Retina (tissue), 1 donor: ENCODE measurements at regions not wholly inside any gene's neighbourhood (a gene's known extent, or its start where the extent isn't known, plus 50 kb on each side); places are given as distances from the start of the nearest gene placed in this dataset.

ENCODE experiments used
- DNase-seq: peaks from one replicate; pipeline ENCODE4 v3.0.0-alpha.2; 2016

DNA sequence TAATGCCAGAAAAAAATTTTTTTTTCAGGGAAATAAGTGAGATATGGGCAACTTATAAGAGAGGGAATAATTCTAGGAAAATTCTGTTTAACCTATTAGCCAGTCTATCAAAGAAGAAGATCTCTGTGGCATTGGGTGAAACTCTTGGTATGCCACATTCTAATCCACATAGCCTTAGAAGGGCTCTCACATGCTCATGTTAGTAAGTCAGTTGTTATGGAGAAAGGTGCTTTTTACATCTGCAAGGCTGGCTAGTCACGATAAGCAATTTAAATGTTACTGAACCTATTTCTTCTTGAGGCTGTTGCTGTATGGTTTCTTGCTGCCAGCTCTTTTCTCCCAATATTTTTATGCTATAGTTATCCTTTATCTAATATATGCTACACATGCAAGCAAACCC, 89.9 kb upstream of the MAGI1 start:
- DNase-seq: no peak

DNA sequence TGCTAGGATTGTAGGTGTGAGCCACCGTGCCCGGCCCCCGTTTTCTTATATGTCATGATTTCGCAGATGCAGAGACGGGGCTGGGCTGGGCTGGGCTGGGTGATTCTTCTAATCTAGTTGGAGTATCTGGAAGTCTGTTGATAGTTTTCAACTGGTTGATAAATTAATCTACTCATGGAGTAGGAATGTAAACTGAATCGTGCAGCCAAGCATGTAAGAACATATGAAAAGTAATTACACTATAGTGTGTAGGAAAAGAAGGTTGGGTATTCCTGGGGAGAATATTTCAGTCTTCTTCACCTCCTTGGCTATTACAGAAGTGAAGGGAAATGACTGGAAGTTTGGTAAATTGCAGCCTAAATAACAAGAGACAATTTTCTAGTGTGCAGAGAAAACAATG, 82.6 kb upstream of the MAGI1 start:
- peak; percentile 24 for DNase-seq

DNA sequence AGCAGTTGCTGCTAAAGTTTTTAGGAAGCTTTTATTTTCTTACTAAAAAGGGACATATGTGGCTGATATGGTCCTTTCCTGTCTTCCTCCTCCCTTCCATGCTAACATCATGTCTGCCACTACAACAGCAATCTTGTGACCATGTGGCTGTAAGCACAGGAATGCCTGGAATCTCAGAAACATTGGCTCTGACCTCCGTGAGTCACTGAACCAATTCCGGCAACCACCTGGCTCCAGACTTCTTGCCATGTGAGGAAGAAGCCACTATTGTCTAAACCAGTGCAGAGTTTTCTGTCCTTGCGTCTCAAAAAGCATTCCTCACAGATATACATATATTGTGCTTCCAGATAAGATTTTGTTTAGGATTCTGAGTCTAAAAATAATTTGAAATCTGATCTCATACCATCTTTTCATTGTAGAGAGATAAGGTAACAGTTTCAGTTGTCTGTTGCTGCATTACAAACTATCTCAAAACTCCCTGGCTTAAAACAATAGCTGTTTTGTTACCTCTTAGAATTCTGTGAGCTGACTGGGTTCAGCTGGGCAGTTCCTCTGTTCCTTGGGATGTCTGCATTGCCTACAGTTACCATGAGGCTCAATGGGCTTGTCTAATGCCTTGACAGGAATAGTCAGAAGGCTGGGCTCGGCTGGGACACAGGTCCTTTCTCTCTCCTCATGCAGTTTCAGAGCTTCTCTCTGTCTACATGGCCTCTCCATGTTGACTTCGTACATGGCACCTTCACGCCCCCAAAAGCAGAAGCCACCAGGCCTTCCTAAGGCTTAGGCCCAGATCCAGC, 77.3 kb upstream of the MAGI1 start:
- DNase-seq: peak; percentile 15

DNA sequence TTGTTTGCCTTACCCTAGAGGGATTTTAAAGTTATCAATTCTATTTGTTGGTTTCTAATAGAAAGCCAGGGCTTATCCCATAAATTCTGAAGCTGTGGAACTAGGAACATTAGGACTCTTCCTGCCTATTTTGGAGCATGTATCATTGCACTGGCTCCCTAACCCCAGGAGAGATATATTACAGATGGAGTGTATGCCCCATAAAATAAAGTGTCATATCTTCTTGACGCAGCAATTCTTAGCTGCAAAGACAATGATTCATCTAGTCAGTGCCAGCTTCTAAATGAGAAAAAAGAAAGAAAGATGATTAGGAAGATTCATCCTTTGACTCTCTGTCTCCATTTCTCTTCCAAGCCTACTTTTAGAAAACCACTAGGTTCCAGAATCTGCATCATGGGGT, 74.8 kb upstream of the MAGI1 start:
- DNase-seq: no peak

DNA sequence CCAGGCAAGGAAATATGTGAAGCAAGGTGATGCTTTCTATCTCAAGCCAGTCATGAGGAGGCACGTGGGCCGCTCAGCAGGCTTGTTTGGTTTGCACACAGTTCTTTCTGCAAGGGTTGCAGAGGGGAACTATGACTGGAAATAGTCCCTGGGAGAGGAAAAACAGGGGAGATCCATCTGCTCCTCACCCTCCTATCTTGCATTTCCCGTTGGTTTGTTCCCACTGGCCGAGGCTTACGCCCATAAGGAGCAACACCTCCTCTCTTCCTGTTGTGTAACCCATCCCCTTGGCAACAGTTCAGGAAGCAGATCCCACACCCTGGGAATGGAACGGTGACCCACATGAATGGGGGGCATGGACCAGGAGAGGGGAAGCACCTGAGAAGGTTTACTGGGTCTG, 72.1 kb upstream of the MAGI1 start:
- DNase-seq: no peak

DNA sequence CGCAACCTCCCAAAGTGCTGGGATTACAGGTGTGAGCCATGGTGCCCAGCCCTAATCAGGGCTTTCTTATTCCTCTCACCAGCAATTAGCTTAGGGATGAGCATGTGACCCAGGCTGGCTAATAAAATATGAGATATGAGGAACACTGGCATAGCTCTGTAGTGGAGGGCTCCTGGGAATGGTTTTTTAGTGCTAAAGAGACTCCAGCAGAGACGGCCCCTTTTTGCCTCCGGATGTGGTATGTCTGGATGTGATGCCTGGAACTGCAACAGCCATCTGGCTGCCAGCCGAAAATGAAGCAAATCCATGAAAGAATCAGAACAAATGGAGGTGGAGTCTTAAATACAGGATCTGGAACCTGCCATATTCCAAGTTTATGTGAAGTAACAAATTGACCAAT, 69.1 kb upstream of the MAGI1 start:
- no peak for DNase-seq

DNA sequence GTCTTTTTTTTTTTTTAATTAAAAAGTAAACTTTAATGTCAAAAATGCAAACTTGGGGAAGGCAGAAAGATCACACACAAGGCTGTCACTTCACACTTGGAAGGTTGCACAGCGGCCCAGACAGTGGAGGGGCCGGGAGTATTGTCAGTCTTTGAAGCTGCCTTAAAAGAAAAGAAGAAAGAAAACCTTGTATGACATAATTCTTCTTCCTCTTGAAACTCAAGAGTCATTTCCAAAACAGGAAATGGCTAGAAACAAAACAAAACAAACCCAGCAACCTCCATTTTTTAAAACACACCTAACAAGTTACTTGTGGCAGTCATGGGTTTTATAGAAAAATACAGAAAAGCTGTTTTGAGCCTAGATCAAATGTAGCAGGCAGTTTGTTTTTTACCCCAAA, 68.1 kb upstream of the MAGI1 start:
- DNase-seq: no peak

DNA sequence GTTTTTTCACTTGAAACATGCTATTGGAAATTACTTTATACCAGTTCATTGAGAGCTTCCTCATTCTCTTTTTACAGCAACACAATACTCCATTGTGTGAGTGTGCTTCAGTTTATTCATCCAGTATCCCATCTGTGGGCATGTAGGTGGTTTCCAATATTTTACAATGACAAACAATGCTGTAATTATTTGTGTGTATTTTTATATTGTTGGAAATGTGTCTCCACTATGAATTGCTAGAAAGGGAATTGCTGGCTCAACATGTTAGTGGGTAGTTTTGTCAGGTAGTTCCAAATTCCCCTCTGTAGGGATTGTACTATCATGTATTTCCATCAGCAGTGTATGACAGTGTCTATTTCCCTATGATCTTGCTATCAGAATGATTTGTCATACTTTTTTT, 65.8 kb upstream of the MAGI1 start:
- no peak for DNase-seq

DNA sequence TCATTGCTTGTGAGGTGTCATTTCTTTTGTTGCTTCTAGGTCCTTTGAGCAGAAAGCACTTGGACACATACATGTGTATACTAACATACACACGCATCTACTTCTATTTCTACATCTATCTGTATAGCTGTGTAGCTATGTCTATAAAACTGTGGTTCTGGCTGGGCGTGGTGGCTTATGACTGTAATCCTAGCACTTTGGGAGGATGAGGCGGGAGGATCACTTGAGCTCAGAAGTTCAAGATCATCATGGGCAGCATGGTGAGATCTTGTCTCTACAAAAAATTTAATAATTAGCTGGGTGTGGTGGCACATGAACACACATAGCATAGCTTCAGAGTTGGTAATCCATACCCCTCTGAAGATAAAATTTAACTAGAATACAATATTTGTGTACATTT, 65.0 kb upstream of the MAGI1 start:
- no peak for DNase-seq

DNA sequence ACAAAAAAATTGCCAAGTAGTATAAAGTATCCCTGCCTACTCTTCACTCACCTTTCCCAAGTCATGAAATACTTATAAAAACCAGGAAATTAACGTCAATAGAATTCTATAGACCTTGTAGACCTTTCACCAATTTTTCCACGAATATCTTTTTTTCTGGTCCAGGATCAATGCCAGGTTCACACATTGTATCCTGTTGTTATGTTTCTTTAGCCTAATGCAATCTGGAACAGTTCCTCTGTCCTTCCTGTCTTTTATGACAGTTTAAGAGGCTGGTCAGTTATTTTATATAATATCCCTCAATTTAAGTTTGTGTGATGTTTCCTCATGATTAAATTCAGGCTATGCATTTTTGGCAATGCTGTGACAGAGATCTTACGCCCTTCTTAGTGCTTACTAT, 63.2 kb upstream of the MAGI1 start:
- DNase-seq: no peak

DNA sequence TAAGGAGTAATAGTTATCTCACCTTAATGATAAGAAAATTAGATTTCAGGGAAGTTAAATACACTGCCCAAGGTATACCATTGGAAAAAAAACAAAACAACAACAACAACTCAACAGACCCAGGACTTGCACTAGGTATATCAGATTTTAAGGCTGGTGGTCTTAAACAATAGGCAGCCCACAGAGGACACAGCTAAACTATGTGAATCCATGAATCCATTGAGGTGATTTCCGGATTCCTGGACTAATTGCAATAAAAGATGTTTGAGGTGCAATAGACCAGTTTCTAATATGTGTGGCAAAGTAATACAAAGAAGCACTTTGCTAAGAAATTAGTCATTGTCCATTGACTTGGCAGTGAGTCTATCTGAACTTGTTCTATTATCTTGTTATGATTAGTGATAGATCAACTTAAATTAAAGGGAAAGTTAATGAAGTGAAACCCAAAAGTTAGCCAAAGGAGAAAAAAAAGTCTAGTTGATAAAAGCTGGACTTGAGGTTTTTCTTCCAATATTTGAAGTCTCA, 60.9 kb upstream of the MAGI1 start:
- DNase-seq: peak; percentile 28

DNA sequence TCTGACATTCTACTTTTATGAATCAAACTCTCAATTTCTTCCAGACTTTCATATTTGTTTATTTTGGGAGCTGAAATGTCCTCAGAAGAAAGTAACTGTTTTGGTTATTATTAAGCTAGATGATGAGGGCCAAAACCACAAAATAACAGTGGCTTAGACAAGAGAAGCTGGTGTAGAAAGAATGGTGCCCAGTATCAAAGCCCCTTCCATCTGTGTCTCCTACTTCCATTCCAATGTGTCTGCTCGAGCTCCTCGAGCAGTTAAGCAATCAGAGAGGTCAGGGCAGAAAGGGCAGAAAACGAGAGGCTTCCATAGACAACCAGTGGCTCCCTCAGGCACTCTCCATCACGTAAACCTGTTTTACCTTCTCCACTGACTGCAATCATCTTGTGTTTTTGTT, 59.7 kb upstream of the MAGI1 start:
- no peak for DNase-seq

DNA sequence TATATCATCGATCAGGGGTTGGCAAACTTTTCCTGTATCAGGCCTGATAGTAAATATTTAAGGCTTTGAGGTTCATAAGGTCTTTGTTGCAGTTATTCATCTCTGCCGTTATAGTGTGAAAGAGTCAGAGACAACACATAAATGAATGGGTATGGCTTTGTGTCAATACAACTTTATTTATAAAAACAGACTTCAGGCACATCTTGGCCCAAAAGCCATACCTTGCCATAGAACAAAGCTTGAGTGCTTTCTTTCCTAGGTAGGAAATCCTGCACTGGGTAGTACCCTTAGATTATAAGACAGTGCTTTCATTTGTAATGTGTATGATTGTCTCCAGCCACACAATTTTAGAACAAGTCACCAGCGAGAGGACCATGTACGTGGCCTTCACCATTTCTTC, 58.9 kb upstream of the MAGI1 start:
- DNase-seq: no peak

DNA sequence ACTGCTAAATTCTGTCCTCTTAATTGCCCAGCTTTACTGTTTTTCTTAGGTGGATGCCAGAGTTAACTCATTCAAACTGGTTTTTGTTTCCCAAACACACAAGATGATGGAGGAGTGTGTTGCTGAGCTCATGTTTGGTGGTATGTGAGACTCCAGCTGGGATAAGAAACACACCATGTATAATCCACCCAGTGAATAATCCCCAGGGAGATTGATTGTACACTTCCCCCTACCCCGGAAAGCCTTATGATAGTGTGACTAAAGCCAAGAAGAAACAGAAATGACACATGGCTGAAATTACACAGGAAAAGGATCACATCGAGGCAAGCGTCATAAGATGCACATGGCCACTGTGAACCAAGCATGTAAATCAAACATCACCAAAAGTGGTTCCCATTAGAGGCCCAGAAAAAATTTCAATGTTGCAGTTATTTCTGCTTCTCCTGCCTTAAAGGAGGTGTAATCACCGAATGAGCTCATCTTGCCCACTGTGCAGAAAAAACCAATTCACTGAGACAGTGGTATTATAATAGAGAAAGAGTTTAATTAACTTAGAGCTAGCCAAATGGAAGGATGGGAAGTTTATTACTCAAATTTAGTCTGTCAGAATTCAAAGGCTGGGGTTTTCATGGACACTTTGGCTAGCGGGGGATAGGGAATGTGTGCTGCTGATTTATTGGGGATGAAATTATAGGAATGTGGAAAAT, 56.7 kb upstream of the MAGI1 start:
- no peak for DNase-seq

DNA sequence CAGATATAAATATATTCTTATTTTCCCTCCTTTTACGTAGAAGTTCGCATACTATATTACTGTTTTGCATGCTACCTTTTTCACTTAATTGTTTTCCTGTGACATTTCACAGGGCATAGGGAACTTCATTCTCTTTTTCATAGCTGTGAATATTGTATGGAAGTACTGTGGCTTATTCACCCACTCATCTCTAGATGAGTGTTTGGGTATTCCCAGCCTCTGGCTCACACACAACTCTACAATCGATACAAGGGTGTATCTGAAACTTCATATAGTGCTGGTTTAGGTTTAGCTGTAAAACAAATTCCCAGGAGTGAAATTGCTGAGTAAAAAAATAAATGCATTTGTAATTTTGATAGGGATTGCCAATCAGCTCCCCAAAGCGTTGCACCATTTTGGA, 55.3 kb upstream of the MAGI1 start:
- no peak for DNase-seq

DNA sequence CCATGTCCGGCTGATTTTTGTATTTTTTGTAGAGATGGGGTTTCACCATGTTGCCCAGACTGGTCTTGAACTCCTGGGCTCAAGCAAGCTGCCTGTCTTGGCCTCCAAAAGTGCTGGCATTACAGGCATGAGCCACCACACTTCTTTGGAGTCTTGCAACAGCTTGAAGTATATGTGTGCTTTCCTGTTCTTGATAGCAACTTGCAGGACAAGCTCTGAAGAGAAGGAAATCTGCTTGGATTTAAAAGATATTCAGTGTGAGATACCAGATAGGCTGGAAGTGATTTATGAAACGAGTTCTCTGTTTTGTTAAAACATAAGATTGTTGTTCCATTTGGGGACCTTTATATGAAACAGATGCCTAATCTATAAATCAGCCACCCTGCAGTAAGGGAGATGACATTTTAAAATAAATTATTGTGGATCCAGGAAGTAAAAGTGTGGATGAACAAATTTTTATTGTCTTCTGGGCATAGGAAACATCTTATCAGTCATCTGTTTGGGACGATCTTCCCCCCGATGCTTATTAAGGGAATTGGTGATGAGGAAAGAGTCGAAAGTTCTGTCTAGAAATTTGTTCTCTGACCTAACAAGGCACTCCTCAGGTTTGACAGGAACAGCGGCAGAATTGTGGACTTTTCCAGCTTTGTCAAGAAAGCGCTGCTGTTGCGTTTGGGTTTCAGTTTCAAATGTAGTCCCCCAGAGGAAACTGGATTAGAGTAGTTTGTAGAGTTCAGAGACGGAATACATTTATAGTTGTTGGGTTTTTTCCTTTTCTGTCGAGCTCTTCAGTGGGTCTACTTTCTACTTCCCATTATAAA, 53.7 kb upstream of the MAGI1 start:
- DNase-seq: no peak
